Right ventricle myocardium inferior (tissue), 1 donor: ENCODE measurements at regions not wholly inside any gene's neighbourhood (a gene's known extent, or its start where the extent isn't known, plus 50 kb on each side); places are given as distances from the start of the nearest gene placed in this dataset.

Experiments
- ATAC-seq: fragments of 200-7000 bp; cut with Tn5 transposase; one replicate; pipeline ENCODE4 v1.9.1; 2020; ENCODE audit warnings: mild to moderate bottlenecking, moderate library complexity
- DNase-seq: peaks from one replicate; pipeline ENCODE4 v3.0.0; 2021; ENCODE audit errors: missing footprints
- intact Hi-C: fragments of 100-400 bp; cut with DNase I; formaldehyde crosslinking; loops from one replicate; pipeline ENCODE4 v1.11.0; 2022
- donor health status: DM: no; HTN: yes; CAD: no; lungs with severe emphysema.

GRCh38 chr6:170049641-170050561 lies 241.0 kb downstream of the DLL1 start:
- ATAC-seq (peak; percentile 93), DNase-seq (peak; percentile 90)
- intact Hi-C loops, result loop anchor here (5.0 kb wide), 1 partner anchor 83 kb away; no protein-coding TSS in a partner anchor

DNA sequence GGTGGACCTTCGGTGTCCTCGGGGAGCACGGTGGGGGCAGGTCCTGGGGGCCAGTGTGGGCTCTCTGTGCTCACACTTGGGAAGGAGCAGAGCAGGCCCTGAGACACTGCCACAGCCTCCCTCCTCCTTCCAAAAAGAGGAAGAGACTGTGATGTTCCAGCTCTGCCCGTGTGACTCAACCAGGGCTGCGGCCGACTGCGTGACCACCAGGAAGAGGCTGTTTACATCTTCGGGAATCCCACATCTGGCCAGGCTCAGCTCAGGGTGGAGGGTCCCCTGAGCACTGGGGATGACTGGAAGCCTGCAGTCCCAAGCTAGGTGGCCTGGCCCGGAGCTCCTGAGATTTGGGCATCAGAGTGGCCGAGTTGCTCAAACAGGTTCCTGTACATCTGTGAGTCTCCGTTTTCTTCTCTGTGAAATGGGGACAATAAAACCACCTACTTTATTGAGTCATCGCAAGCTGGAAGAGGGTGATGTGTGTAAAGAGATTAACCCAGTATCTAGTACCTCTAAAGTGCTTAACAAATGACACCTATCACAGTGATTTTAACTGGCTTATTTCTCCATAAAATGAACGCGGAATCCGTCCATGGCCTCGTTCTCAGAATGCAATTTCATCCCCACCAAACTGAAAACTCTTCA lies 242.1 kb downstream of the DLL1 start:
- DNase-seq, result peak; percentile 84
- no peak for ATAC-seq
- intact Hi-C loops, result loop anchor here (5.0 kb wide), 1 partner anchor 81 kb away; no protein-coding TSS in a partner anchor

DNA sequence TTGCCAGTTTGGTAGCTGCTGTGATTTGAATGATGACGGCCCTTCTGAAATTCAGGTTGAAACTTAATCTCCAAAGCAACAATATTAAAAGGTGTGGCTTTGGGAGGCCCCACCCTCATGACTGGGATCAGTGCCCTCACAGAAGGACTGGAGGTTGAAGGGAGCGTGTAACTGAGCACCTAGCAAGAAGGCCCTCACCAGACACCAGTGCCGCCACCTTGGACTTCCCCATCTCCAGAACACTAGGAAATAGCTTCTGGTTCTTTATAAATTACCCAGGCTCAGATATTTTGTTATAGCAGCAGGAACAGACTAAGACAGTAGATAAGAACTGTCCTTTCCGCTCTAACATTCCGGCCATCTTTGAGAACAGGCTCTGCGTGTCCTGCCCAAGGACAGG lies 243.1 kb downstream of the DLL1 start:
- ATAC-seq (no peak), DNase-seq (peak; percentile 11)
- intact Hi-C loops, result loop anchor here (2.0 to 5.0 kb wide), 2 partner anchors 81 to 83 kb away; no protein-coding TSS in a partner anchor

GRCh38 chr6:170046791-170047626 lies 243.9 kb downstream of the DLL1 start:
- peak; percentile 40 for DNase-seq
- ATAC-seq, result no peak
- intact Hi-C loops, result loop anchor here (2.0 to 5.0 kb wide), 2 partner anchors 80 to 84 kb away; no protein-coding TSS in a partner anchor

- ATAC-seq, result peak; percentile 8
- peak; percentile 62 for DNase-seq
- intact Hi-C loops, result loop anchor here (2.0 to 5.0 kb wide), 2 partner anchors 79 to 85 kb away; no protein-coding TSS in a partner anchor
Measured at GRCh38 chr6:170045981-170046667, 244.8 kb downstream of the DLL1 start.

- intact Hi-C loops, result loop anchor here (5.0 kb wide), 1 partner anchor 78 kb away; no protein-coding TSS in a partner anchor
- ATAC-seq (no peak), DNase-seq (peak; percentile 14)
Measured at GRCh38 chr6:170045563-170045960, 245.3 kb downstream of the DLL1 start.

DNA sequence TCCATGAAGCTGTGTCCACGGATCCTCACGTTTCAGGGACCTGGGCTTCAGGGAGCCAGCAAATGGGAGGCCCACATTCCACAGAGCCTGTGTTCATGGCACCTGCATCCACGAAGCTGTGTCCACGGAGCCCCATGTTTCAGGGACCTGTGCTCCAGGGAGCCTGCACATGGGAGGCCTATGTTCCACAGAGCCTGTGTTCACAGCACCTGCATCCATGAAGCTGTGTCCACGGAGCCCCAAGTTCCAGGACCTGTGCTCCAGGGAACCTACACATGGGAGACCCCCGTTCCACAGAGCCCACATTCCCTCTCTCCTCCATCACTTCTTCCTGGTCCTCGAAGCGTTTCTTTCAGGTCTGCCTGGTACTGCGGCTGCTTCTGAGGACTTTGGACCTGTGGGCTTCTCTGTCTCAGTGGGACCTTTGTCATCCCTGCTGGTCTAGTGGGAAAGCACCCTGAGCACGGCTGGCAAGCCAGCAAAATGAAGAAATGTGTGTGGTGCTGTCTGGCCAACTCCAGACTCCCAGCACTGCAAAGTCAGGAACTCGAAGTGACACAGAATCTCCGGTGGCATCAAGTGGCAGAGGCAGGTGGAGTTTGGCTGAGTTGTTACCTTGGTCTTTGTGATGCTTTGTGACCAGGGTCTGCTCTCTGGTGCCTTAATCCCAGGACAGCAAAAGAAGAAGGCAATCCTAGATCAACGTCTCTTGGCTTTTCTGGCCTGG lies 245.9 kb downstream of the DLL1 start:
- ATAC-seq, result no peak
- DNase-seq, result peak; percentile 42
- intact Hi-C loops, result loop anchor here (1.0 to 5.0 kb wide), 2 partner anchors 78 to 245 kb away; no protein-coding TSS in a partner anchor

DNA sequence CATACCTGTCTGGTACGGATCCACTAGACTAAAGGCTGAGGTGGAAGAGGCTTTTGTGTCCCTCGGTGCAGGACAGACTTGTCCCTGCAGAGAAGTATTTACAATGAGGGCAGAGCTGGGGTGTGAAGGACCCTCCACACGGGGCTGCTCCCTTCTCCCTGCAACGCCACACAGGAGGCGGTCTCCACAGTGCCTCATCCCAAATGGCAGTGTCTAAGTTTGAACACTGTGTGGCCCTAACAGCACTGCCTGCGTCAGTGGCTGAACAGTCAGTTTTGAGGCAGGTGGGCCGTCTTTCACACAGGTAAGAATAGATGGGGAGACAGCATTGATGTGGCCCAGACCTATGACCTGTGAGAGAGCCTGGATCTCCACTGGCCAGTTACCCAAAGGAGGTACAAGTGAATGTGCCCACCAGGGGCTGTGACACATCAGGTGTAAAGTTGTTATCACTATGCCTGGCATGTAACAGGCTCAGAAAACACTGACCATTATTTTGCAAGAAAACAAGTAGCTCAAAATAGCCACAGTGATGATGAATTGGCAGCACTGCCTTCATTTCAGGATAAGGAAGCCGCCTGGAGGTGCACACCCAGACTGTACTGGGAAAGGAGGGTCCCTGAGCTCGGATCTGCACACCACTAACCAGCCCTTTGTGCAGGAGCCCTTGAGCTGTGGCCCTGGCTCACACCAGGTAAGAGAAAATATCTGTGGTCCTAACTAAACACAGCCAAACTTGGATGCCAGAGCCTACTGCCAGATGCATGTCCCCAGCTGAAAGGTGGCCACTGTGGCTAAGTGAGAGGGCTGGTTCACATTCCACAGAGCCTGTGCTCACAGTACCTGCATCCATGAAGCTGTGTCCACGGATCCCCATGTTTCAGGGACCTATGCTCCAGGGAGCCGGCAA lies 246.7 kb downstream of the DLL1 start:
- ATAC-seq (peak; percentile 42), DNase-seq (peak; percentile 56)
- intact Hi-C loops, result loop anchor here (1.0 to 2.0 kb wide), 3 partner anchors 33 to 246 kb away; no protein-coding TSS in a partner anchor

DNA sequence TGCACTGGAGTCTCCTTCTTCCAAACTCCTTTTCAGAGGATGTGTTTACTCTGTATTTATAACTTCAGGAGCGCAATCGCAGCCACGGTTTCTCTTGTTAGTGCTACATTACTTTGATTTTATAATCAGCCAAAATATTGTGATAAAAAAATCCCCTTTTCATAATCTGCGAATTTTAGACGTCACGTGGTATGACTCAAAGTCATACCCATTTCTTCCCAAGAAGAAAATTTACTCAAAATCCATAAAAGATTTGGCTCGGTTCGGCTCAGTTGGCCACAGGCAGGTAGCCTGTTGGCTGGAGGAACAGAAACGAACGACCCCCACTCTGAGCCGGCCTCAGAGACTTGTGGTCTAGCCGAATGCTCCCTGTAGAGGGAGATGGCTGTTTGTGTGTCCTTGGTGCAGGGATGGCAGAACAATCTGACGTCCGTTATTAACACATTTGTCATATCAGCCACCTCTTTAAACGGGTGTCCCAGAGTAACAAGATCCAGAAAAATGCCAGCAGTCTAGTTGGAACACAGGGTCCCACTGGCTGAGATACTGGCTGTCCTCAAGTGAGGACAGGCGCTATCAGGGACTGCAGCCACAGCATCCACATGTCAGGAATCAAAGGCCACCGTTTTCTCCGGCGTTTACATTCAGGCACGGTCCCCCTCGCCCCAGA lies 247.6 kb downstream of the DLL1 start:
- DNase-seq (peak; percentile 47), ATAC-seq (peak; percentile 88)
- intact Hi-C loops, result loop anchor here (1.0 to 2.0 kb wide), 2 partner anchors 32 to 94 kb away; no protein-coding TSS in a partner anchor

- DNase-seq (peak; percentile 15), ATAC-seq (no peak)
- intact Hi-C loops, result loop anchor here (1.0 to 2.0 kb wide), 2 partner anchors 31 to 94 kb away; no protein-coding TSS in a partner anchor
Measured at GRCh38 chr6:170042596-170043118, 248.2 kb downstream of the DLL1 start.

DNA sequence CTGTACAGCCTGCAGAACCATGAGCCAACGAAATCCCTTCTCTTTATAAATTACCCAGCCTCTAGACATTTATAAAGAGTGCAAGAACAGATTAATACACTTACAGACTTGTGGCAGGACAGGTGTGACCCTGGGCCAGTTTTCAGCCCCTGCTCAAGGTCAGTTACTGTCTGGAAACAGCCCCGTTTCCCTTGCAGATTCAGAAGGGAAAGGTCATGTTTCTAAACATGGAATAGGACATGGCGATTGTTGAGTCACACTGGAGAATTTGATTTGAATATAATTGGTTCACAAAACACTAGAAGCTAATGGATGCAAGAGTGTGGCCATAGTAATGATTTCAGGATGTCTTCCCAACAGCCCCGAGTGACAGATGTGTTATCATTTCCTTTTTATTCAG lies 248.8 kb downstream of the DLL1 start:
- ATAC-seq (no peak), DNase-seq (peak; percentile 37)
- intact Hi-C loops, result loop anchor here (2.0 kb wide), 1 partner anchor 95 kb away; no protein-coding TSS in a partner anchor

- intact Hi-C loops, result no loop called here
- no peak for DNase-seq
- no peak for ATAC-seq
Measured at GRCh38 chr6:170041526-170041925, 249.4 kb downstream of the DLL1 start.

DNA sequence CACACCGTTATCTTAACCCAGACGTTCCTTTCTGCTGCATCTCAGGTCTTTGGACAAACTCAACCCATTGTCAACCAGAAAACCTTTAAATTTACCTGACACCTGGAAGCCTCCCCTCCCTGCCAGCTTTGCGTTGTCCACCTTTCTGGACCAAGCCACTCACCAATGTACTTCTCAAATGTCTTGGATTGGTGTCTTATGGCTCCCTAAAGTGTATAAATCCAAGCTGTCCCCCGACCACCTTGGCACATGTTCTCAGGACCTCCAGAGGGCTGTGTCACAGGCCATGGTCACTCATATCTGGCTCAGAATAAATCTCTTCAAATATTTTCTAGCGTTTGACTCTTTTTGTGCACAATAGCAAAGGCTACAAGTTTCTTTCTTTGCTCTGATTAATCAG lies 250.0 kb downstream of the DLL1 start:
- intact Hi-C loops, result no loop called here
- no peak for ATAC-seq
- DNase-seq, result no peak

DNA sequence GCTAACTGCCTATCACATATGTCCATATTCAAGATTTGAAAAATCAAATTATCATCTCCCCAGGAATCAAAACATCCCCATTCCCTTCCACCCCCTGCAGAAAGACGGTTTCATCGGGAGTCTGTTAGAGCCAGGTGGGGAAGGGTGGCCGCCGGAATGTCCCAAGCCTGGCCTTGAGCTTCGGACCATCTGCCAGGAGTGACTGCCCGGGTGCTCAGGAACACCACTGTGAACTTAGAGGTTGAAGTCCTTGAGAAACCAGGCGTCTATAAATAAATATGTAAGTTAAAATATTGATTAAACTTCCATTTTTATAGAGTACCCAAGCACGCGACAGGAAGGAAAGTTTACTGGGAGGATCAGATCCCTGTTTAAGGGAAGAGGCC lies 250.8 kb downstream of the DLL1 start:
- ATAC-seq, result no peak
- intact Hi-C loops, result no loop called here
- DNase-seq, result no peak
